ENCODE measurements at regions not wholly inside any gene's neighbourhood (a gene's known extent, or its start where the extent isn't known, plus 50 kb on each side); places are given as distances from the start of the nearest gene placed in this dataset.

GRCh38 chr2:188746727-188747126, 227.4 kb upstream of the COL3A1 start:
- no peak for TF ChIP-seq CTCF (IDR thresholded peaks at IDR 0.05)
- no peak for TF ChIP-seq EP300 (IDR thresholded peaks at IDR 0.05)
- TF ChIP-seq POLR2A (IDR thresholded peaks at IDR 0.05), result no peak

Data from ovary (tissue), 3 donors.